Suprapubic skin (tissue), 4 donors: ENCODE measurements at regions not wholly inside any gene's neighbourhood (a gene's known extent, or its start where the extent isn't known, plus 50 kb on each side); places are given as distances from the start of the nearest gene placed in this dataset.

Experiments used
- DNase-seq, 2 donors: peaks; one replicate each; pipeline ENCODE4 v3.0.0-alpha.2; 2019; ENCODE audit warnings: low spot score in 2 of 2
- H3K27ac ChIP-seq: fragments of 200-600 bp; sonication (generic); one replicate; pipeline ENCODE4 v1.5.1; 2019
- H3K27me3 ChIP-seq: fragments of 200-600 bp; sonication (generic); one replicate; pipeline ENCODE4 v1.5.1; 2019
- H3K36me3 ChIP-seq: fragments of 200-600 bp; sonication (generic); one replicate; pipeline ENCODE4 v1.5.1; 2019
- H3K4me1 ChIP-seq: fragments of 200-600 bp; sonication (generic); one replicate; pipeline ENCODE4 v1.5.1; 2019
- H3K4me3 ChIP-seq: fragments of 200-600 bp; sonication (generic); one replicate; pipeline ENCODE4 v1.5.1; 2019; ENCODE audit warnings: mild to moderate bottlenecking
- H3K9me3 ChIP-seq: fragments of 200-600 bp; sonication (generic); one replicate; pipeline ENCODE4 v1.5.1; 2019
- EP300 ChIP-seq: sonication (generic); formaldehyde crosslinking; IDR thresholded peaks from one replicate; pipeline ENCODE4 v1.6.1; 2017; ENCODE audit warnings: antibody characterized with exemption
- POLR2A ChIP-seq, 2 donors: fragments of 450-650 bp; IDR thresholded peaks; one replicate each; pipeline ENCODE4 v1.6.1; 2017; ENCODE audit warnings: antibody characterized with exemption in 2 of 2, mild to moderate bottlenecking in 2 of 2, moderate library complexity in 2 of 2
- POLR2AphosphoS5 ChIP-seq, 3 donors: sonication (generic); formaldehyde crosslinking; IDR thresholded peaks; one replicate each; pipeline ENCODE4 v1.6.1; 2017; ENCODE audit warnings: antibody characterized with exemption in 3 of 3
- WGBS: methylation state at CpG from one replicate; pipeline ENCODE4 v1.1.5; 2018; 5-methylcytosine and 5-hydroxymethylcytosine counted together
- TF ChIP-seq, protein P1 (sequence below), 2 donors: fragments of 200-600 bp in 1 of 2; fragments of 450-650 bp in 1 of 2; sonication (generic) in 1 of 2; IDR thresholded peaks; one replicate each; pipeline ENCODE4 v1.5.1; 2016 to 2019; ENCODE audit warnings: antibody characterized with exemption in 2 of 2, mild to moderate bottlenecking in 1 of 2, moderate library complexity in 1 of 2

DNA sequence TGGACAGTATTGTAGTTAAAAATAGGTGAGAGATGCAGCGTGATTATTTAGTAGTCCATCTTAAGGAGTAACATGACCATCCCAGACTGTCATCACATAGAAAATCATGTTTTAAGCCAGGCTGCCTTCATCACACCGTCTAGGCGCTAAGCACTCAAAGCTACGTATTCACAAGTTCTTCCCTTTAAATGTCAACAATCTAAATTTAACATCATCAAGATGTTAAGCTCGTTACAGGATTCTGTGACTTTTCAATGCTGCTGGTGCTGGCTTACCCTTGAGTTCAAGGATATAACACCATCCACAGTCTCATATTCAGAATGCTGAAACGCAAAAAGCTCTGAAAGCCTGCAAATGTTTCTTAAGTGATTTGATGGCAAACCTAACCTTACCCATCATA is 109.5 kb upstream of the CDCA7L start:
- TF ChIP-seq POLR2A (IDR thresholded peaks at IDR 0.05) (no peak), EP300 (no peak), POLR2AphosphoS5 (IDR thresholded peaks at IDR 0.05) (no peak)
- TF ChIP-seq, protein P1, sequence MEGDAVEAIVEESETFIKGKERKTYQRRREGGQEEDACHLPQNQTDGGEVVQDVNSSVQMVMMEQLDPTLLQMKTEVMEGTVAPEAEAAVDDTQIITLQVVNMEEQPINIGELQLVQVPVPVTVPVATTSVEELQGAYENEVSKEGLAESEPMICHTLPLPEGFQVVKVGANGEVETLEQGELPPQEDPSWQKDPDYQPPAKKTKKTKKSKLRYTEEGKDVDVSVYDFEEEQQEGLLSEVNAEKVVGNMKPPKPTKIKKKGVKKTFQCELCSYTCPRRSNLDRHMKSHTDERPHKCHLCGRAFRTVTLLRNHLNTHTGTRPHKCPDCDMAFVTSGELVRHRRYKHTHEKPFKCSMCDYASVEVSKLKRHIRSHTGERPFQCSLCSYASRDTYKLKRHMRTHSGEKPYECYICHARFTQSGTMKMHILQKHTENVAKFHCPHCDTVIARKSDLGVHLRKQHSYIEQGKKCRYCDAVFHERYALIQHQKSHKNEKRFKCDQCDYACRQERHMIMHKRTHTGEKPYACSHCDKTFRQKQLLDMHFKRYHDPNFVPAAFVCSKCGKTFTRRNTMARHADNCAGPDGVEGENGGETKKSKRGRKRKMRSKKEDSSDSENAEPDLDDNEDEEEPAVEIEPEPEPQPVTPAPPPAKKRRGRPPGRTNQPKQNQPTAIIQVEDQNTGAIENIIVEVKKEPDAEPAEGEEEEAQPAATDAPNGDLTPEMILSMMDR (IDR thresholded peaks at IDR 0.05) = no peak
- Histone ChIP-seq H3K4me1 (no peaks in the 10 kb centered on the region), H3K27me3 (peaks cover 11% of the 10 kb centered on the region), H3K27ac (no peak overlapping the region), H3K9me3 (no peaks in the 10 kb centered on the region), H3K36me3 (no peaks in the 10 kb centered on the region), H3K4me3 (no peak overlapping the region)
- no peak for DNase-seq
- 77% methylated on average over 6 of the region's 6 CpGs for WGBS

DNA sequence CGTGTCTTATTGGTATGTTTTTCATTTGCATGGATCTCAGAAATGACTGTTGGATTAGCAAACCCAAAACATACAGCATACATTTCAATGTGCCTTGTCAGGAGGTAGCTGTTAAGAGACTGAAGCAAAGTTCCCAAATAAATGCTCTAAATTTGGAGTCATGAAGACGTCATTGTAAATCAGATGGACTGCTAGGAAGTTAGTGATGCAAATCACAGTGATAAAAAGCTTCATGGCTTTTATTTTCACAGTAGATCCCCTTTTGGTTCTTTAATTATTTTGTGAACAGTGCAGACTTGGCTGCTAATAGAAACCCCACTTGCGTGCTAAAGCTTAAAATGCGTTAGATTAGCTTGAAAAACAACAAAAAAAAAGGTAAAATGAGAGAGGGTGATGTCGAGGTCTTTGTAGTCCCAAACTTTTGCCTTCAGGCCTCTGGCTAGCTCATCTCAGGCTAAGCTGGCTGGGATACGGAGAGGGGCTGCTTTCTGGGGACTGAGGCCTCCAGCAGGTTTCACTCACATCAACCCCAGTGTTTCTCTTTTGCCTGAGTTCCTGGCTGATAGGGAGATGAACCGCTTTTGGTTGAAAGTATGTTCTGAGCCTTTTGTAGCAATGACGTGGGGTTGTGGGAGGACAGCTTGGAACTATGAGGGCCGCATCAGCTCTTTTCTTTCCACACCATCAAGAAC is 107.1 kb upstream of the CDCA7L start:
- TF ChIP-seq POLR2A (IDR thresholded peaks at IDR 0.05) (no peak), POLR2AphosphoS5 (IDR thresholded peaks at IDR 0.05) (no peak), EP300 (no peak)
- TF ChIP-seq, protein P1 (IDR thresholded peaks at IDR 0.05) = no peak
- Histone ChIP-seq H3K27ac (no peak overlapping the region), H3K36me3 (no peaks in the 10 kb centered on the region), H3K9me3 (no peaks in the 10 kb centered on the region), H3K4me1 (no peaks in the 10 kb centered on the region), H3K27me3 (peaks cover 13% of the 10 kb centered on the region), H3K4me3 (no peak overlapping the region)
- DNase-seq = no peak
- WGBS = 77% methylated on average over 9 of the region's 9 CpGs

DNA sequence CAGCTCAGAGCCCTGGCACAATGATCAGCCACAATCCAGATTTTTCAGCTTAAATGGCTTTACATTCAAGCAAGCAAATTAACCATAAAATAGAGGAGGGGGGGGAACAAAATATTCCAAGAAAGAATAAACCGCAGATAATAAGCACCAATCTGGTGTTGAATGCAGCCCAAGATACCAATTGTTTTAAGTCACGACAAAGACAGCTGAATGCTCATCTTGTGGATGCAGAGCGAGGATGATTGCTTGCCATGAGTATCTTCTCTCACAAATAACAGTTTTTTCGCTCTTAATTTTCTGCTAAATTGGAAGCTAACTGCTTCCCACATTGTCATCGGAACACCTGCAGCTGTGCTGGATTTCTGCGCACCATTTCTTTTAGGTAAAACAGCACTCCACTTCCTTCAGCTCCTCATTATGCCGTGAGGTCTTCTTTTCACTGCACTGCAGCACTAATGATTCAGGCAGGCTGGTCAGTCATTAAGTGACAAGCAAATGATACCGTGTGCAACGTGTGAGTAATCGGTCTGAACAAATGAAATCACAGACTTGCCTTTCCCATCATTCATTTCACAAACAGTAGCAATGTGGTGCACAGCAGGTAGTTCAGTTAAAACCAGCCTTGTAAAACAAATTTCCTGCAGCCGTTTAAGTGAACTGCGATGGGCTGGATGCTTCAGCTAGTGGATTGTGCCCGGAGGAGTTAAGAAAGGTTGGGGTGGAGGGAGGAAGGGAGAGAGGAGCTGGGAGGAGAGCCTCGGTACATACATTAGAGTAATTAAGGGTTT is 106.4 kb upstream of the CDCA7L start:
- no peak for DNase-seq
- WGBS = 52% methylated on average over 14 of the region's 14 CpGs
- TF ChIP-seq POLR2A (IDR thresholded peaks at IDR 0.05) (no peak), POLR2AphosphoS5 (IDR thresholded peaks at IDR 0.05) (no peak), EP300 (no peak)
- TF ChIP-seq, protein P1 (IDR thresholded peaks at IDR 0.05) = no peak

DNA sequence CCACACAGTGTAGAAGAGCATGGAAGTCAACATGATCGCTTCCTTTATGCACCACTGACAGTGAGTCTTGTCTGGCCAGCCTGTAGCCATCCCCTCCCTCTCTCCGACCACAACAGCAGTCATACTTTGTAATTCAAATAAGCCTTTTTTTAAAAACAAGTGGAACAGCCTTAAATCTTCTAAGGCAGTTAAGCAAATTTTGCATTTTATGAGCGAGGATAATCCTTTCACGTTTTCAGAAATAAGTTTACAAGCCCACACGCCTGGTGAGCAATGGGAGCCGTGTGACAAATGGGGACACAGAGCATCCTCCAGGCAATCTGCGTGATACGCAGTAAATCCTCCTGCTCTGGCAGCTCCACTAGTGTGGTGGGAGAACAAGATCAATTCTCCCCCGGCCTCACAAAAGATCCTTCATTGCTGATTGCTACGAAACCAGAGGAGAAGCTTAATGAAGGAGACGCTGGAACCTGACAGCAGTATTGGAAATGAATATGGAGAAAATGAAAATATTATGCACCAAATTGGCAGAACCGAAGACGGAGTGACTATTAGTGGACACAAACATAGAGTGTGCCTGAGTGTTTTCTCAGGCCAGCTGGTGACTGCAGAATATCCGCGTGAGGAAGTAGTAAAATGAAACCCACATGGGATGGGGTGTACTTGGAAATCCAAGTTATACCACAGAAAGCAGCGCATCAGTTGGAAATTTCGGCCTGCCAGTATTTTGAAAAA is 104.2 kb upstream of the CDCA7L start:
- Histone ChIP-seq H3K4me3 (no peak overlapping the region), H3K9me3 (no peaks in the 10 kb centered on the region), H3K27me3 (peaks cover 13% of the 10 kb centered on the region), H3K27ac (no peak overlapping the region), H3K36me3 (no peaks in the 10 kb centered on the region), H3K4me1 (no peaks in the 10 kb centered on the region)
- 62% methylated on average over 17 of the region's 17 CpGs for WGBS
- no peak for DNase-seq
- TF ChIP-seq POLR2A (IDR thresholded peaks at IDR 0.05) = no peak
- TF ChIP-seq POLR2AphosphoS5 (IDR thresholded peaks at IDR 0.05) = no peak
- TF ChIP-seq EP300 = no peak
- TF ChIP-seq, protein P1 (IDR thresholded peaks at IDR 0.05) = no peak

More for the DNA sequence above, 106.4 kb upstream of the CDCA7L start:
- no peaks in the 10 kb centered on the region for H3K4me1 ChIP-seq
- H3K27ac ChIP-seq = no peak overlapping the region
- no peaks in the 10 kb centered on the region for H3K9me3 ChIP-seq
- peaks cover 13% of the 10 kb centered on the region for H3K27me3 ChIP-seq
- no peak overlapping the region for H3K4me3 ChIP-seq
- no peaks in the 10 kb centered on the region for H3K36me3 ChIP-seq

DNA sequence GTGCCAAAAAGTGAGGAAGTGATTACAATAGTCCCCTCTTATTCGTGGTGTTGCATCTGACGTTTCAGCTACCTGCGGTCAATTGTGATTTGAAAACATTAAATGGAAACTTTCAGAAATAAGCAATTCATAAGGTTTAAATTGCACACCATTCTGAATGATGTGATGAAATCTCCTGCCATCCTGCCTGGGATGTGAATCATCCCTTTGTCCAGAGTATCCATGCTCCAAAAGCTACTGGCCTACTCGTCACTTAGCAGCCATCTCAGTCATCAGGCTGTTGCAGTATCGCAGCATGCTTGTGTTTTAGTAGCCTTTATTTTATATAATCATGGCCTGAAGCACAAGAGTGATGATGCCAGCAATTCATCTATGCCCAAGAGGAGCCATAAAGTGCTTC is 97.7 kb upstream of the CDCA7L start:
- H3K27me3 ChIP-seq = no peaks in the 10 kb centered on the region
- H3K9me3 ChIP-seq = no peaks in the 10 kb centered on the region
- no peaks in the 10 kb centered on the region for H3K4me1 ChIP-seq
- 92% methylated on average over 4 of the region's 5 CpGs for WGBS
- no peak for DNase-seq
- no peak overlapping the region for H3K4me3 ChIP-seq
- no peak for TF ChIP-seq POLR2AphosphoS5 (IDR thresholded peaks at IDR 0.05)
- TF ChIP-seq POLR2A (IDR thresholded peaks at IDR 0.05) = no peak
- TF ChIP-seq, protein P1 (IDR thresholded peaks at IDR 0.05) = no peak
- no peak for TF ChIP-seq EP300
- H3K27ac ChIP-seq = no peak overlapping the region
- H3K36me3 ChIP-seq = no peaks in the 10 kb centered on the region
